HCT116 (cell line): ENCODE measurements at regions not wholly inside any gene's neighbourhood (a gene's known extent, or its start where the extent isn't known, plus 50 kb on each side); places are given as distances from the start of the nearest gene placed in this dataset.

ENCODE experiments used
- ATAC-seq: fragments of 200-7000 bp; cut with Tn5 transposase; 2 replicates; pipeline ENCODE4 v1.9.1; 2020; ENCODE audit warnings: mild to moderate bottlenecking, moderate library complexity
- BruUV-seq: library from RNA; stranded (reverse); fragments of 400-500 nt; replicated peaks from 2 replicates; lab custom pipeline; 2021; lab: Mats Ljungman, UMichigan
- CTCF ChIA-PET: fragments of 300-600 bp; sonication (Branson Sonifier 250); formaldehyde crosslinking; loops from one replicate; lab custom pipeline; 2021; ENCODE audit warnings: antibody characterized with exemption; lab: Charles Lee
- POLR2A ChIA-PET: fragments of 300-600, 350-600 bp; sonication (Branson Sonifier 250); formaldehyde crosslinking; loops from one replicate; lab custom pipeline; 2021; ENCODE audit warnings: antibody characterized with exemption; lab: Charles Lee
- RAD21 ChIA-PET, 2 experiments: fragments of 300-600 bp; sonication (Branson Sonifier 250); formaldehyde crosslinking; loops; one replicate each; lab custom pipeline; 2023; ENCODE audit warnings: low total read pairs in 2 of 2; ENCODE audit not compliant: uncharacterized antibody in 2 of 2, unreplicated experiment in 2 of 2, low non-redundant PET in 1 of 2; lab: Charles Lee
- DNase-seq: peaks from one replicate; pipeline ENCODE4 v3.0.0-alpha.2; 2010; ENCODE audit warnings: low read depth, low spot score
- H2AFZ ChIP-seq: fragments of 200-600 bp; shearing (Covaris generic), sonication (generic); 2 replicates; pipeline ENCODE4 v1.6.1; 2017; ENCODE audit warnings: low read depth, mixed run types, mixed read lengths, antibody characterized with exemption, low read length; ENCODE audit not compliant: poor library complexity, severe bottlenecking
- H3K27ac ChIP-seq: 2 replicates; pipeline ENCODE4 v1.5.1; 2012; ENCODE audit warnings: low read depth, low read length
- H3K27me3 ChIP-seq: fragments of 200-600 bp; sonication (generic); 2 replicates; pipeline ENCODE4 v1.6.1; 2016; ENCODE audit warnings: mixed run types, low read length, mixed read lengths; ENCODE audit not compliant: insufficient read depth
- H3K36me3 ChIP-seq, 2 experiments: fragments of 200-500 bp in 1 of 2; fragments of 200-600 bp in 1 of 2; sonication (Bioruptor generic) in 1 of 2; sonication (generic) in 1 of 2; 2 replicates each; pipeline versions ENCODE4 v1.5.1 to v1.6.1; 2014 to 2016; ENCODE audit warnings: low read length in 2 of 2, inconsistent platforms in 1 of 2, mixed read lengths in 1 of 2, mixed run types in 1 of 2; ENCODE audit not compliant: insufficient read depth in 2 of 2, control insufficient read depth in 1 of 2
- H3K4me1 ChIP-seq, 2 experiments: fragments of 200-600 bp in 1 of 2; sonication (generic) in 1 of 2; 2 replicates each; pipeline versions ENCODE4 v1.5.1 to v1.6.1; 2012 to 2017; ENCODE audit warnings: low read length in 2 of 2, inconsistent platforms in 1 of 2, mild to moderate bottlenecking in 1 of 2, mixed read lengths in 1 of 2, mixed run types in 1 of 2, moderate library complexity in 1 of 2; ENCODE audit not compliant: insufficient read depth in 2 of 2, control insufficient read depth in 1 of 2
- H3K4me2 ChIP-seq: fragments of 200-600 bp; sonication (generic); 2 replicates; pipeline ENCODE4 v1.6.1; 2017; ENCODE audit warnings: mixed run types, low read length, mixed read lengths
- H3K4me3 ChIP-seq, 2 experiments: fragments of 200-600 bp in 1 of 2; sonication (generic) in 1 of 2; replicated peaks in 1 of 2; 2 replicates each; pipeline ENCODE4 v1.5.1; 2011 to 2016; ENCODE audit warnings: low read length in 2 of 2, control low read depth in 1 of 2, low read depth in 1 of 2, mild to moderate bottlenecking in 1 of 2, mixed read lengths in 1 of 2, mixed run types in 1 of 2
- H3K79me2 ChIP-seq: fragments of 200-600 bp; sonication (generic); 2 replicates; pipeline ENCODE4 v1.6.1; 2017; ENCODE audit warnings: mild to moderate bottlenecking, mixed run types, low read length, moderate library complexity, mixed read lengths; ENCODE audit not compliant: insufficient read depth
- H3K9ac ChIP-seq: fragments of 200-600 bp; sonication (generic); 2 replicates; pipeline ENCODE4 v1.6.1; 2016; ENCODE audit warnings: low read length, mixed read lengths
- H3K9me2 ChIP-seq: fragments of 200-600 bp; sonication (generic), shearing (Covaris generic); 2 replicates; pipeline ENCODE4 v1.6.1; 2017; ENCODE audit warnings: mixed run types, mild to moderate bottlenecking, moderate library complexity; ENCODE audit not compliant: insufficient read depth
- H3K9me3 ChIP-seq, 2 experiments: fragments of 200-500 bp in 1 of 2; fragments of 200-600 bp in 1 of 2; sonication (Bioruptor generic) in 1 of 2; sonication (generic) in 1 of 2; 2 replicates each; pipeline ENCODE4 v1.6.1; 2014 to 2017; ENCODE audit warnings: low read length in 2 of 2, mixed read lengths in 2 of 2, inconsistent platforms in 1 of 2, low read depth in 1 of 2, mild to moderate bottlenecking in 1 of 2, mixed run types in 1 of 2, moderate library complexity in 1 of 2; ENCODE audit not compliant: control insufficient read depth in 1 of 2, insufficient read depth in 1 of 2
- H4K20me1 ChIP-seq: fragments of 200-600 bp; sonication (generic), shearing (Covaris generic); 2 replicates; pipeline ENCODE4 v1.6.1; 2017; ENCODE audit warnings: mixed run types, mild to moderate bottlenecking, moderate library complexity; ENCODE audit not compliant: insufficient read depth
- CBX3 ChIP-seq: IDR thresholded peaks from 2 replicates; pipeline ENCODE4 v1.6.1; 2012; ENCODE audit warnings: low read depth
- CEBPB ChIP-seq: IDR thresholded peaks from 2 replicates; pipeline ENCODE4 v1.6.1; 2012; ENCODE audit warnings: low read depth
- EGR1 ChIP-seq: IDR thresholded peaks from 2 replicates; pipeline ENCODE4 v1.6.1; 2012; ENCODE audit warnings: low read depth
- FOSL1 ChIP-seq: IDR thresholded peaks from 2 replicates; pipeline ENCODE4 v1.6.1; 2012; ENCODE audit warnings: low read depth
- JUND ChIP-seq: IDR thresholded peaks from 2 replicates; pipeline ENCODE4 v1.6.1; 2012
- RAD21 ChIP-seq: IDR thresholded peaks from 2 replicates; pipeline ENCODE4 v1.6.1; 2012; ENCODE audit warnings: low read depth, mild to moderate bottlenecking
- SP1 ChIP-seq: IDR thresholded peaks from 2 replicates; pipeline ENCODE4 v1.6.1; 2012; ENCODE audit warnings: low read depth
- ZNF274 ChIP-seq: fragments of 200-500 bp; sonication (Bioruptor generic); IDR thresholded peaks from 2 replicates; pipeline ENCODE4 v1.6.1; 2014; ENCODE audit warnings: mild to moderate bottlenecking, low read depth, low read length, inconsistent platforms
- intact Hi-C: fragments of 100-400 bp; cut with micrococcal nuclease; formaldehyde crosslinking; loops from 2 replicates; pipeline ENCODE4 v1.10.0; 2022
- TF ChIP-seq, protein P1 (sequence below): IDR thresholded peaks from 2 replicates; pipeline ENCODE4 v1.6.1; 2012
- TF ChIP-seq, protein P2 (sequence below): IDR thresholded peaks from 2 replicates; pipeline ENCODE4 v1.6.1; 2011; ENCODE audit warnings: mild to moderate bottlenecking, low read length, moderate library complexity; ENCODE audit not compliant: insufficient replicate concordance; ENCODE audit errors: extremely low read depth

DNA sequence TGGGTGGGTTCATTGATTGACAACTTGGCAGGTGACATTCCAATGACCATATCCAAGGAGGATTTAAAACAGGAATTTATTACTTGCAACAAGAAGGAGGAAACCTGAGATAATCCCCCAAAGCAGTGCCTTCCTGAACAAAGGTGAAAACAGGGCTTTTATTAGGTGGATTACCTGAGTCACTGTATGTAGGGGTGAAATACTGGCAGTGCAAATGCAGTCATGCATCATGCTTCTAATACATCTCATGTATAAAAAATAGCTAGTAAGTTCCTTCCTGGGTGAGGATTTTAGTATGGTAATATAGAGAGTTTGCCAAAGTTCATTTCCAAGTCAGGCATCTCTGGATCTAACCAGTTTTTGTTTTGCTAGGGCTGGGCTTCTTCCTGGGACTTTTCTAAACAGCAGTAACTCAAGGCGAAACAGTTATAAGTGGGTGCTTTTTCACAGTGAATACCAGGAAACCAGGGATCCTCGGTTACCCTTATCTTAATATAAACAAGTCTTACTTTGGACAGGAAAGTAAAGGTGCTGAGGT lies 583.4 kb upstream of the LRRTM1 start:
- no peaks in the 10 kb centered on the region for H4K20me1 ChIP-seq
- no peak overlapping the region for H3K27ac ChIP-seq
- ChIA-PET CTCF (no interaction called here), RAD21 (no interaction called here), POLR2A (no interaction called here)
- DNase-seq, result no peak
- no peak overlapping the region for H3K4me2 ChIP-seq
- intact Hi-C loops, result no loop called here
- H3K9me2 ChIP-seq, result no peaks in the 10 kb centered on the region
- no peak for ATAC-seq
- no peaks in the 10 kb centered on the region for H3K27me3 ChIP-seq
- TF ChIP-seq, protein P1, sequence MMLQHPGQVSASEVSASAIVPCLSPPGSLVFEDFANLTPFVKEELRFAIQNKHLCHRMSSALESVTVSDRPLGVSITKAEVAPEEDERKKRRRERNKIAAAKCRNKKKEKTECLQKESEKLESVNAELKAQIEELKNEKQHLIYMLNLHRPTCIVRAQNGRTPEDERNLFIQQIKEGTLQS, result no peak
- TF ChIP-seq JUND (no peak), ZNF274 (no peak), FOSL1 (no peak), RAD21 (no peak)
- TF ChIP-seq, protein P2, sequence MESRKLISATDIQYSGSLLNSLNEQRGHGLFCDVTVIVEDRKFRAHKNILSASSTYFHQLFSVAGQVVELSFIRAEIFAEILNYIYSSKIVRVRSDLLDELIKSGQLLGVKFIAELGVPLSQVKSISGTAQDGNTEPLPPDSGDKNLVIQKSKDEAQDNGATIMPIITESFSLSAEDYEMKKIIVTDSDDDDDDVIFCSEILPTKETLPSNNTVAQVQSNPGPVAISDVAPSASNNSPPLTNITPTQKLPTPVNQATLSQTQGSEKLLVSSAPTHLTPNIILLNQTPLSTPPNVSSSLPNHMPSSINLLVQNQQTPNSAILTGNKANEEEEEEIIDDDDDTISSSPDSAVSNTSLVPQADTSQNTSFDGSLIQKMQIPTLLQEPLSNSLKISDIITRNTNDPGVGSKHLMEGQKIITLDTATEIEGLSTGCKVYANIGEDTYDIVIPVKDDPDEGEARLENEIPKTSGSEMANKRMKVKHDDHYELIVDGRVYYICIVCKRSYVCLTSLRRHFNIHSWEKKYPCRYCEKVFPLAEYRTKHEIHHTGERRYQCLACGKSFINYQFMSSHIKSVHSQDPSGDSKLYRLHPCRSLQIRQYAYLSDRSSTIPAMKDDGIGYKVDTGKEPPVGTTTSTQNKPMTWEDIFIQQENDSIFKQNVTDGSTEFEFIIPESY, result no peak
- no peak overlapping the region for H3K4me3 ChIP-seq
- BruUV-seq, result no TSS peak
- no peaks in the 10 kb centered on the region for H3K79me2 ChIP-seq
- H2AFZ ChIP-seq, result no peak overlapping the region
- no peaks in the 10 kb centered on the region for H3K9me3 ChIP-seq
- no peak overlapping the region for H3K9ac ChIP-seq
- no peaks in the 10 kb centered on the region for H3K36me3 ChIP-seq
- H3K4me1 ChIP-seq, result no peaks in the 10 kb centered on the region

DNA sequence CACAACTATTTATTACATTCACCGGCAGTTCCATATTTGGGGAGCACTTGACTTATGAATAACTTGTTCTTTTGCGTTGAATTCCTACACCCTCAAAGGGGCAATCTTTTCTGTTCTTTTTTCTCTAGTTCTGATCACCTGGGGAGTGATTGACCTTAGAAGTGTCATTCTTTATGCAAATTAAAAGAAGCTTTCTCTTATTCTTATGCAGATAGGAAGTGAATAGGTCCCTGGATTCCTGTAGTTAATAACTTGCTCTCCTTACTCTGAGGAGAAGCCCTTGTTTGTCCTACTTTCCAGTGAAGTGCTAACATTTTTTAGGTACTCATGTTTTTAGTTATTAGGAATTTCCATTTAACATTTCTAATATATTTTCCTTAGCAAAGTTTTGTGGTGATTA lies 569.8 kb upstream of the LRRTM1 start:
- Histone ChIP-seq H4K20me1 (no peaks in the 10 kb centered on the region), H3K79me2 (no peaks in the 10 kb centered on the region), H3K4me1 (no peaks in the 10 kb centered on the region), H3K27me3 (no peaks in the 10 kb centered on the region), H3K9ac (no peak overlapping the region), H3K36me3 (no peaks in the 10 kb centered on the region), H3K4me3 (no peak overlapping the region), H3K27ac (no peak overlapping the region), H2AFZ (no peak overlapping the region), H3K9me2 (no peaks in the 10 kb centered on the region), H3K9me3 (no peaks in the 10 kb centered on the region; a peak in 1 of 4 replicates), H3K4me2 (no peak overlapping the region)
- no TSS peak for BruUV-seq
- ChIA-PET POLR2A (no interaction called here), CTCF (no interaction called here), RAD21 (no interaction called here)
- intact Hi-C loops, result no loop called here
- DNase-seq (no peak), ATAC-seq (no peak)
- TF ChIP-seq SP1 (no peak), CBX3 (no peak), ZNF274 (no peak), EGR1 (no peak), CEBPB (no peak)
